ENCODE measurements at regions not wholly inside any gene's neighbourhood (a gene's known extent, or its start where the extent isn't known, plus 50 kb on each side); places are given as distances from the start of the nearest gene placed in this dataset.
"Not testable (repeated sequence)": the region's sequence is repeated elsewhere in the genome, so short reads cannot be mapped to it uniquely, and the experiment has no call there.

DNA sequence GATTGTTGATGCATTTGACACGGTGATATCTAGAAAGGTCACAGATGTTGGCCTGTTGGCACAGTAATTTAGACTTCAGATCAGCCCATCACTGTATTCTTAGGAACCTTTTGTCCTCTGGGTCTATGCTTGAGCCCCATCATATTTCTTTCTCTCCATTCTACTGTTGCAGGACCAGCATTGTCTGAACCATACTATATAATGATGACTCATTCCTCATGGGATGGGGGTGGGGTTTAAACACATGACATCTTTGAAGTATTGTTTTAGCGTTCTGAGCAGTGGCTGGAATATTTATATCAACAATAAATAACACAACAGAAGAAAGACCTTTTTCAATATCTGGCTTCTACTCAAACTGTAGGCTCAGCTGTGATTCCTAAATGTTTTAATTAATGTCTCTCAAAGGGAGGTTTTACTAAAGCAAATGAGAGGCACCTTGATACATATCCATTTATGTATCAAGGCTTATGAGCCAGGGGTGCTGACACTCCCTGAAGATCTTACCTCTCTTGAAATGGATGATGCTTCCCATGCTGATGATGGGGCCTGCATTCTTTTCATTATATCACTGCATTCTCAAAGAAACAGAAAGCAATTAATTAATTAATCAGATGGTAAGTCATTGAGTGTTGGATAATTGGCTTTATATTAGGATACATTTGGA is 379.0 kb upstream of the GOT2 start:
- no peak for DNase-seq (ENCODE audit: low read depth)

DNA sequence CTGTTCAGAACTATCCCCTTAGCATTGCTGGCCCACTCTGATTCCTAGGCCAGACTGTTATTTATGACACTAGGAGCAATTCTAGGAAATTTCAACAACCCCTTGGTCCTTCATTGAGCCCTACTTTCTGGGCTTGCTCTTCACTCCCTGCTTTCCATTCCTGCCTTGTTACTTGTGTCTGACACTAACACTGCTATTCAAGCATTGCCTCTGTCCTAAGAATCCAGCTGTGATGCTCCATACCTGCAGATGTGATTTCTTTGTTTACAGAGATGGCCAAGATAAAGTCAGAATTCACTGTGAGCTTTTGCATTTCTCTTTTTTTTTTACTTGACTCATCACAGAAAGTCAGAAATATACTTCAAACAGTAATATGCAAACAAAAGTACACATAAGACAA is 377.2 kb upstream of the GOT2 start:
- no peak for DNase-seq (ENCODE audit: low read depth)

DNA sequence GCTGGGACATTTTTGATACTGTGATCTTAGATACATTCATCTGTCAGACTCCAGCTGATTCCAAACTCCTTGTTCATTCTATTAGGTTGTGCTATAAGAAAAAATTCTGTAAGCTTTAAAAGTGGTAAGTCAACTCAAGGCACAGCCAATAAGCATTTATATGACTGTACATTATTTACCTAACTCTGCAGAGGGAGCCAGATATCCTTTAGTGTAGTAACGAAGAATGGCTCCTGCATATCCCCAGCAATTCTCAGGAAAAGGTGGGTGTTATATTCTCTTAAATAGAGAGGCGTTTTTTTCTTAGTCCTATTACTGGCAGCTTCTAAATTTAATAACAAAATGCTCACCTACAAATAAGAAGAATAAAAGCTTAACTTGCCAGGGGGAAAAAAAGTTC is 374.3 kb upstream of the GOT2 start:
- DNase-seq (ENCODE audit: low read depth), result no peak

DNA sequence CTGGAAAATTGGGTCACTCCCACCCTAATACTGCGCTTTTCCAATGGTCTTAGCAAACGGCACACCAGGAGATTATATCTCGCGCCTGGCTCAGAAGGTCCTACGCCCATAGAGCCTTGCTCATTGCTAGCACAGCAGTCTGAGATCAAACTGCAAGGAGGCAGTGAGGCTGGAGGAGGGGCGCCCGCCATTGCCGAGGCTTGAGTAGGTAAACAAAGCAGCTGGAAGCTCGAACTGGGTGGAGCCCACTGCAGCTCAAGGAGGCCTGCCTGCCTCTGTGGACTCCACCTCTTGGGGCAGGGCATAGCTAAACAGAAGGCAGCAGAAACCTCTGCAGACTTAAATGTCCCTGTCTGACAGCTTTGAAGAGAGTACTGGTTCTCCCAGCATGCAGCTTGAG is 362.6 kb upstream of the GOT2 start:
- DNase-seq (ENCODE audit: low read depth), result not testable (repeated sequence)

DNA sequence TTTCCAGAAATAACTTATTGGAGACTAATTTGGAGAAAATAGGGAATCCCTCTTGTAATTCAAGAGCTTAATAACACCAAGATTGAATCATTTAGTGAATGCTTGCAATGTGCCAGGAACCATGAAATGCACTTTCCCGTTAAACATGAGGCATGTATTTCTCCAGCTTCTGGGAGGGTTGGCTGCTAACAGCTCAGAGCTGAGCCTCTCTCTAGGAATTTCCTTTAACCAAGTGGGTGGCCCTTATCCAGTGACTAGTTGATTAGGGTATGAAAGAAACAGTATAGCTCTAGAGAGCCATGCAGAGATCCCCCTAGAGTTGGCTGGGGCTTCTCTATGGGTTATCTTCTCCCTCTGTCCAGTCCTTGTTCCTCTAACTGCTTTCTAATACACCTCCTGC is 356.4 kb upstream of the GOT2 start:
- DNase-seq (ENCODE audit: low read depth), result no peak

DNA sequence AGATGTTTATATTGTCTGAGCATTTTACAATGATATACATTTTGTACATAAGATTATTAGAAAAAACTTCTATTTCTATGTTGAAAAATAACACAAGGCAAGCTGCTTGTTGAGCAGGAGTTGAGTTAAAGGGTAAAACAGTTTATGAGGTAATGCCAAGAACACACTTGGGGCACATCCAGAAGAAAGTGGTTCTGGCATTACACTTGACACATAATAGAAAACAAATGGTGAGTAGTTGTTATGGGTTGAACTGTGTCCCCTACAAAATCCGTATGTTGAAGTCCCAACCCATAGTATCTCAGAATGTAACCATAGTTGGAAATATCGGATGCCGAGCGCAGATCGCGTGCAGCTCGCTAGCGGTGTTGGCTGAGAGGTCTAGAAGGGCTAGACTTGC is 354.3 kb upstream of the GOT2 start:
- DNase-seq (ENCODE audit: low read depth), result no peak

DNA sequence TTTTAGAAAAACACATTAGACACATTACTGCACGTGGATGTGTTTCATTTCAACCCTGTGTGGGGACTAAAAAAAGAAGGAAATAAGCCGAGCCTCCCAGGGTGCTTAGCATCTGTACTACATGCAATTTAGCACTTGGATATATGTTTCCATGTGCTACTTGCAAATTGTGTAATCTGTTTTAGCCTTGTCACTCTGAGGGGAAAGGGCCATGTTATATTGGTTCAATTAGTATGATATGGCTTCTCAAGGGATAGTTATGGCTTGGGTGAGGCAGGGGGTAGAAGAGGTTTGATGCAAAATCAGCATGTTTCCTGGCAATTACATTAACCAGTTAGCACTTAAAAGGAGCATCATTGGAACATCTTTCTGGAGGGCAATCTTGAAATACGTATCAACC is 353.5 kb upstream of the GOT2 start:
- no peak for DNase-seq (ENCODE audit: low read depth)

DNA sequence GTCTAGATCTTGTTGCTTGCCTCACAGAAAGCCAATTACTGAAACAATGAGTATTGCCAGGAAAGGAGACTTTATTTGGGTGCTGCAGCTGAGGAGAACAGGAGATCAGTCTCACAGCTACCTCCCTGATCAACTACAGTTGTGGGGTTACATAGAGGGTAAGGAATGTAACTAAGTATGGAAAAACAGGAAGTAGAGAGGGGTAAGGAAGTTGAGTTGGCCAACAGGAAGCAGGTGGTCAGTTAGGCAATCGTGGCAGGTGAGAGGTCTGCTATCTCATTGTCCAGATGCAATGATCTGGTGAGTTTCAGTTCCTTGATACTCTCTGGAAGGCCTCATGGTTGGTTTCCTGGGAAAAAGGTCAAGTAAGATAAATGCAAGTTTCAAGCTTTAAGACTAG is 333.1 kb upstream of the GOT2 start:
- DNase-seq (ENCODE audit: low read depth), result no peak

DNA sequence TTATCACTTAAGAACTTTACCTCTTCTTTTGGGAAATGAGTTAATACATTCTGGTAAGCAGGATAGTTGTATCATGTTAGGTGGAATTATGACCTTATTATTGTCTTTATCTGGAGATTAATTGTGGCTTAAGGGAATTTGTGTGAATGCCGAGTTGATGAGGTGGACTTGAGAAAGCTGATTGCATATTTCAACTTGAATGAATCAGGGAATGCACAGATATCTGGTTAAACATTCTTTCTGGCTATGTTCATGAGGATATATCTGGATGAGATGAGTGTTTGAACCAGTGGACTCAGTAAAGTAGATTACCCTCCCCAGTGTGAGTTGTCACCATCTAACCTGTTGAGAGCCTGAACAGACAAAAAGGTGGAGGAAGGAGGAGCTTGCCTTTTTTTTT is 326.1 kb upstream of the GOT2 start:
- DNase-seq (ENCODE audit: low read depth), result no peak

DNA sequence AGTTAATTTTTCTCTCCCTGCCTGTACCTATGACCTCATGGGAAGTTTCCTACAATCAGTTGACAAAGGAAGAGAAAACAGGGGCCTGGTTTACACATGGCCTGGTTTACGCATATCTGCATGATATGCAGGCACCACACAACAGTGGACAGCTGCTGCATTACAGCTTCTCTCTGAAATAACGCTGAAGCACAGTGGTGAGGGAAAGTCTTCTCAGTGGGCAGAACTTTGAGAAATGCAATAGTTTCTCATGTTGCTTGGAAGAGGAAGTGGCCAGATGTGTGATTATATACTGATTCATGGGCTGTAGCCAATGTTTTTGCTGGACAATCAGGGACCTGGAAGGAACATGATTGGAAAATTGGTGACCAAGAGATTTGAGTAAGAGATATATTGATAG is 324.1 kb upstream of the GOT2 start:
- DNase-seq (ENCODE audit: low read depth), result no peak

DNA sequence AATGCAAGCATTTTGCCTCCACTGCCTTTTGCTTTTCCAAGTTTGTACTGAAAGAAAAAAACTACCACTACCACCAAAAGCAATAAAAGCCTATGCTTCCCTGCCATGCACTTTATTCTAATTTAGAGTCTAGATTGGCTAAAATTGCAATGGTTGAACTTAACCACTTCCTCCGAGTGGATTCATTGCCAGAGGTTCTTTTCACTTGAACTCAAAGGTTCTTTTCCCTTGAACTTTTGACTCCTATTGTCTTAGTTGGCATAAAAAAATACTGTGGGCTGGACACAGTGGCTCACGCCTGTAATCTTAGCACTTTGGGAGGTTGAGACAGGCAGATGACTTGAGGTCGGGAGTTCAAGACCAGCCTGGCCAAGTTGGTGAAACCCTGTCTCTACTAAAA is 319.8 kb upstream of the GOT2 start:
- DNase-seq (ENCODE audit: low read depth), result no peak

DNA sequence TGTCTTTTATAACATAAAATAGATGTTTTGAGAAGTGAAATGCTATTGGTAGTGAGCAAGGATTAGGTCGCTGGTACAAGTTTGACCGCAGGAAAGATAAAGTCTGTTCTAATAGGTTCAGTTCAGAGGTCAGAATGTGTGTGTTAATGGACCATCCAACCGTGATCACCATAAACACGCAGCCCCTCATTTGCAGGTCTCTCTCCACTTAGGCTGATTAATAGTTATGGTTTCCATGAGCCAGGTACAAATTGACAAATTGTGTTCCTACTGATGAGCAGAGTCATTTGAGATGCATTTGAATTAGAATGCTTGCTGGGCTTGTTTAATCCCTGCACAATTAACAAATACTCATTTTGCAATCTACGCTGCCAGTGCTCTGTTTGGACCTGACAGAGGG is 318.1 kb upstream of the GOT2 start:
- no peak for DNase-seq (ENCODE audit: low read depth)

DNA sequence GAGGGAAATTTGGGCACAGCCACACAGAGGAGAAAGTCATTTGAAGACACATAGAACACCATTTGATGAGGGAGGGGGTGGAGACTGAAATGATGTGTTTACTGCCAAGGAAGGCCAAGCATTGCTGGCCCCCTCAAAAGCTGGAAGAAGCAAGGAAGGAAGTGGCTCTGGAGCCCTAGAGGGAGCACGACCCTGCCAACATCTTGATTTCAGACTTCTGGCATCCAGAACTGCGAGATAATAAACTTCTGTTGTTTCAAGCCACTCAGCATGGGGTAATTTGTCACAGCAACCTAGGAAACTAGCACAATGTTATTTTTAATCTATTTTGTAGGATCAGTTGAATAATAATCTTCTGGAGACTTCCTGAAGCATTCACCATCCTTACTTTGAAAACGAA is 314.8 kb upstream of the GOT2 start:
- DNase-seq (ENCODE audit: low read depth), result no peak

DNA sequence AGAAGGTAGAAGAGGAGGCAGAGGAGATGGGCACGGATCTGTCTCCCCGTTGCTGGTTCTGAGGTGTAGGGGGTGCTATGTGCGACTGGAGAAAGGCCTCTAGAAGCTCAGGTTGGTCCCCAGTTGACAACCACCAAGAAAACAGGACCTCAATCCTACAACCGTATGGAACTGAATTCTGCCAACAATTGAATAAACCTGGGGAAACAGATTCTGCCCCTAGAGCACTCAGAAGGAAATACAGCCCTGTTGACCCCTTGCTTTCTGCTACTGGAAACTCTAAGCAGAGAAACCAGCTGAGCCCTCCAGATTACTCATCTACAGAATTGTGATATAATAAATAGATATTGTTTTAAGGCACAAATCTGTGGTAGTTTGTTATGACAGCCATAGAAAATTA is 313.0 kb upstream of the GOT2 start:
- DNase-seq (ENCODE audit: low read depth), result no peak

DNA sequence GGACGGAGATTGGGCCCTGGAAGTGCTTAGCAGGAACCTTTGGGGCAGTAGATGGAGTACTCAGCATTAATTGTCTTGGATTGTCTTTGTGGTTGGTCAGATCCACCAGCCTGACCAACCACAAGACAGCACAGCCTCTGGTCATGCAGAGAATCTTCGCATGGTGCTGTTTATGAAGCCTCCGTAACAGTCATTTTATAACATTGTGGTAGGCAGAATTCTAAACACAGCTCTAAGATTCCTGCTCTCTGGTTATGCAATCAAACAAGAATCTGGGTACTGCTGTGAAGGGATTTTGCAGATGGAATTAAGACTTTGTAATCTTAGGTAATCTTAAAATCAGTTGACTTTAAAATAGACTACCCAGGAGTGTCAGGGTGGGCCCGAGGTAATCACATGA is 312.2 kb upstream of the GOT2 start:
- no peak for DNase-seq (ENCODE audit: low read depth)

DNA sequence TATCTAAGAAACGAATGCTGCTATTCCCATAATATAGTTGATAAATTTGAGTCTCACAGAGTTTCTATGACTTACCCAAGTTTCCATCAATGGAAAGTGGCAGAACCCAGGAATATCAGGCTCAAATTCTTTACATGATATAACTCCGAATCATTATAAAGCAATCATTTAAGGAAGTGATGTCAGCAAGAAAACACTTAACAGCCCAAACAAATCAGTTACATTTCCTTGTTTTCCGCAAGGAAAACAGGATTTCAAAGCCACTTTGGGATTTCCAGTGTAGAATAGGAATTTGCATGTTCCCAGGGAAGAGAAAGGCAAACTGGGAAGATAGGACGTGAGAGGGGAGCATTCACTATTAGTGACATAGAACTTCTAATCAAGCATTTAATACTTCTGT is 311.4 kb upstream of the GOT2 start:
- DNase-seq (ENCODE audit: low read depth), result no peak

DNA sequence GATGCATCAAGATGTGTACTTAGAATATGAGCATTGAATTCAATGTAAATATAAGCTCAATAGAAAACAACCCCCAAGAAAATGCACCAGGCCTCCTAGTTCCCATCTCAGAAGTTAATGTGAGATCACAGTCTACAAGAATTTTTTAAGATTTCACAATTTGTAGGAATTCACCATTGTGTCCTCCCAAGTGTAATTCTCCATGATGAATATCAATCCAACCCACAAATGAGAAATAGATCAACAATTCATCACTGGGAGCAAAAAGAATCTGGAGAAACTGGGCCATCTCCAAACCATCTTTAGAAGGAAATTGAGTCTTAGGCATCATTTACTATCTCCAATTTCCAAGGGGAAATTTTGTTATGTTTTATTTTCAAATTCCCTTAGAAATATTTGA is 310.5 kb upstream of the GOT2 start:
- no peak for DNase-seq (ENCODE audit: low read depth)

DNA sequence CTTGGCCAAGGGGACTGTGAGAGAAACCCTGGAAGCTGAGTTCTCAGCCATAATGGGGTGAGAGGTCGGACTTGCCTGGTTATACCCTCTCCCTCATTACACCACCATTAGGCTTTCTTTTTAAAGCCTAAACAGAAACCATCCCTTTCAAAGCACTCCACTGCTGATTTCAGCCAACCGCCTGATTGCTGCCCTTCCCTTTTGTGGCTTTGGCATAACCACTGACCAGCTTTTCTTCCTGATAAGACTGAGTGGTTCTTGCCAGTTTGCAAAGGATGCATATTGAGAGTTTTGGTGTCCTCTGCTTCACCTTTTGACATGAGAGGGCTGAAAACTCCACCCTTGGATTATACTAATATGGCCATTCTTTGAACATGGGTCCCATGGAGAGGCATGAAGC is 308.2 kb upstream of the GOT2 start:
- DNase-seq (ENCODE audit: low read depth), result no peak

DNA sequence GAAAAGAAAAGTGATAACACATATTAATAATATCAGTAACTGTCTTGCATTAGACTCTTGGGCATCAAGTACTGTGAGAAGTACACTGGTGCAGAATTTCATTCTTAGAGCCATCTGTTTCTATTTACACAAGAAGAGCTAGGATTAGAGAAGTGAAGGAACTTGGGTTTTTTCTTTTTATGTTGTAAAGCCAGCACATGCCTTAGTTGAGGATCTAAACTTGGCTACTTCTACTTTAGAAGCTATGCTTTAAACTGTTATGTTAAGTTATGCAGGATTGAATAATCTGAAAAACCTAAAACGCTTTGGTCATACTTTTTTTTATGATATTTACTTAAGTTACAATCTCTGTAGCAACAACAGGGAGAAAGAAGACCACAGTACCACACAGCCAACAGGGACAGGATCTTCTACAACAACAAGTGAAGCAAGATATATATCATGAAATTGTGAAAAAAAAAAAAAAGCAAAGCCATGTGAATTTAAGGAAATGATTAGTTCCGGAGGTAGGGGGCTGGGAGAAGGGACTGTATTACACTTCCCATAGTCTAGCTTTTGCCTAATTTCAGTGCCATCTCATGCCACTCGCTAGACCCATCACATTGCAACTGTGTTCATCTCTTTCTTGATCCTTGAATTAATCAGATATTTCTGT is 305.1 kb upstream of the GOT2 start:
- DNase-seq (ENCODE audit: low read depth), result no peak

DNA sequence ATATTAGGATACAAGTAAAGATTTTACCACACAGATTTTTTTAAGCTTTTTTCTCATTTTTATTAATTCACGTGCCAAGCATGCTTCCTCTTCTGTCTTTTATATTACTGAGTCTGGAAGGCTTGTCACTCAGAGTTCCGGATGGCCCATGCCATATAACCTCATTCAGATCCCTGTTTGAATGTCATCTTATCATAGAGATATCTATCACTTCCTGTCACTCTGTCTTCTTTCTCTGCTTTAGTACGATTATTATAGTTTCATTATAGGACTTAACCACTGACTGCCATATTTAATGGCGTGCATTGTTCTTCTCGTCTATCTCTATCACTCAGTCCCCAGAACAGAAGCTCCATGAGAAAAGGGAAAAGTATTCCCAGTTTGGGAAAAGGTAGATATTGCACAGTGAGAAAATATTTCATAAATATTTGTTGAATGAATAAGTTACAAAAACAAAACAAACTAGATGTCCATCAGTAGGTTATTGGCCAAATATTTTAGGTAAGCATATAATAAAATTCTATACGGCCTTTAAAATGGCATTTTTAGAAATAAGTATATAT is 296.9 kb upstream of the GOT2 start:
- no peak for DNase-seq (ENCODE audit: low read depth)

DNA sequence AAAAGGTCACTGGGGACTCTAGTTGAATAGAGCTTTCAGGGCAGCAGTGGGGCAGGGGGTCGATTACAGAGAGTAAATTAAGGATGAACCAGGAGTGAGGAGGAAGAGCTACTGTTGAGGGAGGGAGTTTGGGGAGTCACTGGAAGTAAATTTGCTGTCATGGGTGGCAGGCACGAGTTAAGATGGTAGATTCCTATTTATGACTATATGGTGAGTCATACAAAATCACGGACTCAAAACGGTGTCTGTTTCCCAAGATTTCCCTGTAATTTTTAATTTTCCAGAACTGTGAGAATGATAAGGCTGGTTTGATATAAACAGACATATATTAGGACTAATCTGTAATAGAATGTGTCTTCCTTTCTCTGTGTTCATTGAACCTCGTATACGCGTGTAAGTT is 287.6 kb upstream of the GOT2 start:
- no peak for DNase-seq (ENCODE audit: low read depth)

DNA sequence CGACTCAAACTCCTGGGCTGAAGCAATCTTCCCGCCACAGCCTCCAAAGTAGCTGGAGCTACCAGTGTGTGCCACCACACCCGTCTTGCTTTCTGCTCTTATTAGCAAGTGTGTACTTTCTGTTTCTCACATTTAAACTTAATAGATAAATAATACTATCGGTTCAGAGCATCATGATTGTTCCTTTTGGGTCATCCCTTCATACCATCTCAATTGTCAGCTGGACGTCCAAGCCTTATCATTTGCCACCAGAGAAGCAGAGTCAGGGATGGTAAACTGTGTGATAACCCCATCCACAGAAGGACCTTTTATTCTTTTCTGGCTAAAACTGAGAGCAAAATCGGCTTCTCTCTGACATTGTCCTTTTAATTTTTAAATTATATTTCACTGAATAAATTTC is 279.8 kb upstream of the GOT2 start:
- no peak for DNase-seq (ENCODE audit: low read depth)

DNA sequence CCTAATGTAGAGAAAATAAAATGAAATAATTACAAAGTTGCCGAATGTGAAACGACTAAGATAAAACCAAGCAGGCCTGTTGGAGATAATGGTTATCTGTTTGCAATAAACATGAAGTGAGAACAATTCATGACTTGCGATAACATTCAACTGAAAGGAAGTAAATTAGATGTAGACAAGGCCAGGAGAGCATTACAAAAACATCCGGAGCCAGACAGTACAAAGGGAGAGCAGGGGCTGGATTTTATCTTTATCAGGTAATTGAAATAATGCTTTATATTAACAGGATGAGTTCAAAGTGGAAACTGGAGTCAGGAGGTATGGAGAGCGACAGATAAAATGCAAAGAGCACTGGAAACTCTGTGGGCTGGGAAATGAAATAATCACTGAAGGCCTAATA is 265.6 kb upstream of the GOT2 start:
- no peak for DNase-seq (ENCODE audit: low read depth)

DNA sequence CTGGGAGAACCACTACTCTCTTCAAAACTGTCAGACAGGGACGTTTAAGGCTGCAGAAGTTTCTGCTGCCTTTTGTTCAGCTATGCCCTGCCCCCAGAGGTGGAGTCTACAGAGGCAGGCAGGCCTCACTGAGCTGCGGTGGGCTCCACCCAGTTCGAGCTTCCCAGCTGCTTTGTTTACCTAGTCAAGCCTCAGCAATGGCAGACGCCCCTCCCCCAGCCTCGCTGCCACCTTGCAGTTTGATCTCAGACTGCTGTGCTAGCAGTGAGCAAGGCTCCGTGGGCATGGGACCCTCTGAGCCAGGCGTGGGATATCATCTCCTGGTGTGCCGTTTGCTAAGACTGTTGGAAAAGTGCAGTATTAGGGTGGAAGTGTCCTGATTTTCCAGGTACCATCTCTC is 258.6 kb upstream of the GOT2 start:
- not testable (repeated sequence) for DNase-seq (ENCODE audit: low read depth)

Data from Daoy (cell line).